Stimulated activated CD8-positive, alpha-beta memory T cell treated with anti-CD3 and anti-CD28 coated beads, Interleukin-4, amount 100 ng/mL, for 4 hours (primary cell): ENCODE measurements at regions not wholly inside any gene's neighbourhood (a gene's known extent, or its start where the extent isn't known, plus 50 kb on each side); places are given as distances from the start of the nearest gene placed in this dataset.

Experiments
- DNase-seq, 2 donors: peaks; one replicate each; pipeline ENCODE4 v3.0.0-alpha.2; 2020; ENCODE audit warnings: low read depth in 2 of 2, low spot score in 1 of 2

- DNase-seq, result no peak
Measured at GRCh38 chr2:15081356-15081755, 448.8 kb downstream of the LRATD1 start.

- DNase-seq, result no peak
Measured at GRCh38 chr2:15082105-15083058, 449.9 kb downstream of the LRATD1 start.

GRCh38 chr2:15084826-15085489 lies 452.4 kb downstream of the LRATD1 start:
- no peak for DNase-seq

- no peak for DNase-seq
Measured at GRCh38 chr2:15092181-15092580, 459.7 kb downstream of the LRATD1 start.

GRCh38 chr2:15092691-15093090 lies 460.2 kb downstream of the LRATD1 start:
- no peak for DNase-seq

- DNase-seq, result no peak
Measured at GRCh38 chr2:15094161-15094560, 461.6 kb downstream of the LRATD1 start.

GRCh38 chr2:15096873-15097272 lies 464.3 kb downstream of the NBAS start:
- DNase-seq, result no peak

GRCh38 chr2:15107137-15107536 lies 454.0 kb downstream of the NBAS start:
- no peak for DNase-seq

- no peak for DNase-seq
Measured at GRCh38 chr2:15111718-15112117, 449.4 kb downstream of the NBAS start.

- DNase-seq, result no peak
Measured at GRCh38 chr2:15112216-15112615, 448.9 kb downstream of the NBAS start.

- DNase-seq, result no peak
Measured at GRCh38 chr2:15115776-15116175, 445.4 kb downstream of the NBAS start.

GRCh38 chr2:15116830-15117229 lies 444.3 kb downstream of the NBAS start:
- DNase-seq, result no peak
